K562 (cell line): ENCODE measurements at regions not wholly inside any gene's neighbourhood (a gene's known extent, or its start where the extent isn't known, plus 50 kb on each side); places are given as distances from the start of the nearest gene placed in this dataset.

Experiments
- CLOCK ChIP-seq: fragments of 250-450 bp; sonication (Bioruptor Pico); IDR thresholded peaks from 2 replicates; pipeline ENCODE4 v1.4.0; 2020; ENCODE audit warnings: mild to moderate bottlenecking, moderate library complexity, borderline replicate concordance
- CUX1 ChIP-seq: fragments of 200-800 bp; sonication (Bioruptor generic); IDR thresholded peaks from 2 replicates; pipeline ENCODE4 v1.6.1; 2016; ENCODE audit warnings: missing genetic modification characterization, missing compliant biosample characterization
- PCBP1 ChIP-seq: fragments of 200-400 bp; formaldehyde crosslinking; IDR thresholded peaks from 2 replicates; pipeline ENCODE4 v1.6.1; 2018; ENCODE audit warnings: mild to moderate bottlenecking, low read depth, low read length; ENCODE audit not compliant: poor library complexity, severe bottlenecking
- TFE3 ChIP-seq: fragments of 450-650 bp; formaldehyde crosslinking; IDR thresholded peaks from 2 replicates; pipeline ENCODE4 v1.4.0; 2020; ENCODE audit warnings: mild to moderate bottlenecking, mixed read lengths
- ZNF133 ChIP-seq: fragments of 250-450 bp; sonication (Bioruptor Pico); IDR thresholded peaks from 2 replicates; pipeline ENCODE4 v1.4.0; 2020; ENCODE audit warnings: mild to moderate bottlenecking

GRCh38 chr2:146874260-146874658, 970.6 kb upstream of the ACVR2A start (continued):
- TF ChIP-seq CUX1 (CRISPR knock-in tag): no peak
- TF ChIP-seq PCBP1: no peak
- TF ChIP-seq CLOCK (CRISPR knock-in tag): no peak
- TF ChIP-seq TFE3 (CRISPR knock-in tag): no peak
- TF ChIP-seq ZNF133 (CRISPR knock-in tag): no peak
